Gastrocnemius medialis (tissue), 4 donors: ENCODE measurements at regions not wholly inside any gene's neighbourhood (a gene's known extent, or its start where the extent isn't known, plus 50 kb on each side); places are given as distances from the start of the nearest gene placed in this dataset.

Experiments used
- ATAC-seq, 2 donors: fragments of 150-250 bp; one replicate each; pipeline ENCODE4 v1.9.1; 2016
- DNase-seq, 2 donors: peaks; one replicate each; pipeline ENCODE4 v3.0.0-alpha.2; 2019
- H3K27ac ChIP-seq, 4 donors: fragments of 200-600 bp; sonication (generic); 1 replicate in 1 of 4; 2 replicates in 3 of 4; pipeline ENCODE4 v1.5.1; 2016 to 2018; ENCODE audit warnings: mild to moderate bottlenecking in 2 of 4, moderate library complexity in 1 of 4
- H3K27me3 ChIP-seq, 3 donors: fragments of 200-600 bp; sonication (generic) in 2 of 3; 1 replicate in 1 of 3; 2 replicates in 2 of 3; pipeline versions ENCODE4 v1.5.1 to v1.6.0; 2016 to 2019; ENCODE audit warnings: mild to moderate bottlenecking in 1 of 3, moderate library complexity in 1 of 3
- H3K36me3 ChIP-seq, 2 donors: fragments of 200-600 bp; sonication (generic) in 1 of 2; one replicate each; pipeline ENCODE4 v1.5.1; 2017 to 2018
- H3K4me1 ChIP-seq, 2 donors: fragments of 200-600 bp; sonication (generic) in 1 of 2; one replicate each; pipeline ENCODE4 v1.5.1; 2016 to 2017; ENCODE audit warnings: mild to moderate bottlenecking in 2 of 2
- H3K4me3 ChIP-seq, 4 donors: fragments of 200-600 bp; sonication (generic) in 3 of 4; 1 replicate in 1 of 4; 2 replicates in 3 of 4; pipeline ENCODE4 v1.5.1; 2016 to 2019; ENCODE audit warnings: mild to moderate bottlenecking in 2 of 4
- H3K9me3 ChIP-seq, 3 donors: fragments of 200-600 bp; sonication (generic) in 2 of 3; 1 replicate in 1 of 3; 2 replicates in 2 of 3; pipeline ENCODE4 v1.5.1; 2016 to 2019
- POLR2A ChIP-seq, 2 donors: fragments of 450-650 bp; IDR thresholded peaks; one replicate each; pipeline ENCODE4 v1.6.1; 2017; ENCODE audit warnings: antibody characterized with exemption in 2 of 2, mild to moderate bottlenecking in 2 of 2, moderate library complexity in 2 of 2
- in situ Hi-C, 4 donors: fragments of 200-750 bp; cut with MboI; loops; one replicate each; pipeline versions ENCODE4 v1.15.0 to v1.8.0; 2017; ENCODE audit warnings: low sequenced_read_pairs in 4 of 4
- intact Hi-C: fragments of 100-400 bp; cut with DNase I; formaldehyde crosslinking; loops from one replicate; pipeline ENCODE4 v1.15.1; 2023; ENCODE audit warnings: low total_unique reads
- TF ChIP-seq, protein P1 (sequence below), 5 experiments: fragments of 450-650 bp in 3 of 5; fragments of 200-600 bp in 2 of 5; sonication (generic) in 2 of 5; IDR thresholded peaks in 4 of 5; conservative IDR thresholded peaks in 1 of 5; 1 replicate in 4 of 5; 2 replicates in 1 of 5; pipeline ENCODE4 v1.5.1; 2016 to 2019; ENCODE audit warnings: antibody characterized with exemption in 5 of 5, mild to moderate bottlenecking in 3 of 5, moderate library complexity in 3 of 5

DNA sequence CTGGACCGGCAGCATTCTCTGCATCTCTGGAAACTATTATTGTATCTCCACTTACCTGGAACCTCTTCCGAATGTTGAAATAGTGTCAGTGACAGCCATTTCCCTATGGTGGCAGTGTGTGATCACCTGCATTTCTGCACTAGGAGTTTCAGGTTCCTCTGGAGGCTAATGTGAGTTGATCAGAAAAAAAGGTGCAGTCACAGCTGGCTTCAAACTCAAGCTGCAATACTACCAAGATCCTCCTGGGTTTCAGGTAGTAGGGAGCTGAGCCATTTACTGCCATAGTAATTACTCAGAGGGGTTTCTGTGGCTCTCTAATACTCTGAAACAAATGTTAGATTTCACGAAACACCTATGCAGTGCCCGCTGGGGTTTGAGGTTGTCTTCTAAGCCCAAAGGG, 183.5 kb upstream of the OSR1 start:
- Histone ChIP-seq H3K27me3 (no peaks in the 10 kb centered on the region), H3K4me1 (peaks cover 11 to 12% of the 10 kb centered on the region in 2 donors), H3K27ac (no peak overlapping the region), H3K4me3 (no peak overlapping the region), H3K36me3 (no peaks in the 10 kb centered on the region), H3K9me3 (no peaks in the 10 kb centered on the region)
- in situ Hi-C loops (no loop called here), intact Hi-C loops (loop anchor here (2.0 kb wide), 1 partner anchor 555 kb away; no protein-coding TSS in a partner anchor)
- ATAC-seq (no peak), DNase-seq (no peak)
- no peak for TF ChIP-seq POLR2A (IDR thresholded peaks at IDR 0.05)
- TF ChIP-seq, protein P1, sequence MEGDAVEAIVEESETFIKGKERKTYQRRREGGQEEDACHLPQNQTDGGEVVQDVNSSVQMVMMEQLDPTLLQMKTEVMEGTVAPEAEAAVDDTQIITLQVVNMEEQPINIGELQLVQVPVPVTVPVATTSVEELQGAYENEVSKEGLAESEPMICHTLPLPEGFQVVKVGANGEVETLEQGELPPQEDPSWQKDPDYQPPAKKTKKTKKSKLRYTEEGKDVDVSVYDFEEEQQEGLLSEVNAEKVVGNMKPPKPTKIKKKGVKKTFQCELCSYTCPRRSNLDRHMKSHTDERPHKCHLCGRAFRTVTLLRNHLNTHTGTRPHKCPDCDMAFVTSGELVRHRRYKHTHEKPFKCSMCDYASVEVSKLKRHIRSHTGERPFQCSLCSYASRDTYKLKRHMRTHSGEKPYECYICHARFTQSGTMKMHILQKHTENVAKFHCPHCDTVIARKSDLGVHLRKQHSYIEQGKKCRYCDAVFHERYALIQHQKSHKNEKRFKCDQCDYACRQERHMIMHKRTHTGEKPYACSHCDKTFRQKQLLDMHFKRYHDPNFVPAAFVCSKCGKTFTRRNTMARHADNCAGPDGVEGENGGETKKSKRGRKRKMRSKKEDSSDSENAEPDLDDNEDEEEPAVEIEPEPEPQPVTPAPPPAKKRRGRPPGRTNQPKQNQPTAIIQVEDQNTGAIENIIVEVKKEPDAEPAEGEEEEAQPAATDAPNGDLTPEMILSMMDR (IDR thresholded peaks at IDR 0.05 in 4 of 5, conservative IDR thresholded peaks at IDR 0.05 in 1 of 5) = no peak

DNA sequence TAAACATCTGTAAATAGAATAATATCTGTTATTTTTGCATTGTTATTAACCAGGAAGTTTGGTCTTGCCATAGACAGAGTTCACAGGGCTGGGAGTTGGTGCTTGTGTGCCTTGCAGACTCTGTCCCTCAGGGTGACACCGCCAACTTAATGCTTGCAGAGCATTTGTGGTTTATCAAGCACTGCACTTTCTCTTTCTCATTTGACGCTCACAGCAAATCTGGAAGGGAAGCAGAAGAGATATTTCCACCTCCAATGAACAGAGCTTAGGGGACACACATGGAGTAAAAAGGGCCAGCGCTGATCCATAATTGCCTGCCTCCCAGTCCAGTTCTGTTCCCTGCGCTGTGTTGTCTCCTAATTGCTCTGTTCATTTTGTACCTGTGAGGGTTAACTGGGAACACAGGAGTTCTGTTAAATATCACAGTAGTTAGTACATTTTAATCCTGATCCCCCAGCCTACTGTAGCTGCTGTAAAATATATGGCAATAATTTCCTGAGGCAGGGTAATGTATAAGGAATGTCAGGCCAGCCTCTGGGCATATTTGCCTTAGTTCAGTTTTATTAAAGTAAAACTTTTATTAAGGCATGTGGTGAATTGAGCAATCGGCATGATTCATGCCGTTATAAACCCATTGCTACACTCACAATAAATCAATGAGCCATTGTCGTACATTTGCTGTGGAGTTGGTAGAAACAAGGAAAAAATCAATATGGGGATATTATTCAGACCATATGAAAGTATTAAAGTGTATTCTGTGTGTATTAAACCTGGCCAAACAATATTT, 182.5 kb upstream of the OSR1 start:
- Histone ChIP-seq H3K36me3 (no peaks in the 10 kb centered on the region), H3K4me1 (peaks cover 11 to 12% of the 10 kb centered on the region in 2 donors), H3K9me3 (no peaks in the 10 kb centered on the region), H3K27me3 (no peaks in the 10 kb centered on the region), H3K27ac (no peak overlapping the region), H3K4me3 (no peak overlapping the region)
- DNase-seq = no peak
- no peak for TF ChIP-seq POLR2A (IDR thresholded peaks at IDR 0.05)
- TF ChIP-seq, protein P1 (IDR thresholded peaks at IDR 0.05 in 4 of 5, conservative IDR thresholded peaks at IDR 0.05 in 1 of 5) = no peak
- no peak for ATAC-seq
- in situ Hi-C loops = no loop called here
- intact Hi-C loops = no loop called here

DNA sequence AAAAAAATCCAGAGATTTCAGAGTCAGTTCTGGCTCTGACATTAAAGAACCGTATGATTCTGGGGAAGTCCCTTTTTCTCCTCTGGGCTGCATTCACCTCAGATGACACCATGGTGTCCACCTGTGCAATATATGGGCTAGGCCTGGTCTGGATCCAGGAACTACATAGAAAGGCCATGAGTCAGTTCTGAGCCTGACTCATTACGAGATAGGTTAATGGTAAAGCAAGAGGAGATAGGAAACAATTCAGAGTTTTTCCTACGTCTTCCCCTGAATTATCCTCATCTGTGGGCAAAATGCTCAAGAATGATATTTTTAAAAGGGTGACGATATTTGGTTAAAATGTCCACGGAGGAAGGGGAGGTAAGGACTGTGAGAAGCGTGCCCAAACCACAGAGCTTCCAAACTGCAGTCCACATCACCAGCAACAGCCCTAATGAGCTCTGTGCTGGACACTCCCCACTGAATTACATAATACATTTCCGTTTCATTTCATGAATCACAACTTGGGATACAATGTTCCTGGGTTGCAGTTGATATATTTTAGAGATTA, 180.1 kb upstream of the OSR1 start:
- DNase-seq (peak; percentile 45 to 61), ATAC-seq (peak; percentile 96 to 98)
- Histone ChIP-seq H3K27me3 (no peaks in the 10 kb centered on the region), H3K4me3 (no peak overlapping the region), H3K4me1 (peaks cover 11 to 12% of the 10 kb centered on the region in 2 donors), H3K27ac (peak overlapping the region; percentile 13 to 63 (median 54)), H3K36me3 (no peaks in the 10 kb centered on the region), H3K9me3 (no peaks in the 10 kb centered on the region)
- intact Hi-C loops = loop anchor here (5.0 kb wide), 1 partner anchor 319 kb away; no protein-coding TSS in a partner anchor
- TF ChIP-seq POLR2A (IDR thresholded peaks at IDR 0.05) = no peak
- TF ChIP-seq, protein P1 (IDR thresholded peaks at IDR 0.05 in 4 of 5, conservative IDR thresholded peaks at IDR 0.05 in 1 of 5) = no peak
- in situ Hi-C loops = no loop called here

DNA sequence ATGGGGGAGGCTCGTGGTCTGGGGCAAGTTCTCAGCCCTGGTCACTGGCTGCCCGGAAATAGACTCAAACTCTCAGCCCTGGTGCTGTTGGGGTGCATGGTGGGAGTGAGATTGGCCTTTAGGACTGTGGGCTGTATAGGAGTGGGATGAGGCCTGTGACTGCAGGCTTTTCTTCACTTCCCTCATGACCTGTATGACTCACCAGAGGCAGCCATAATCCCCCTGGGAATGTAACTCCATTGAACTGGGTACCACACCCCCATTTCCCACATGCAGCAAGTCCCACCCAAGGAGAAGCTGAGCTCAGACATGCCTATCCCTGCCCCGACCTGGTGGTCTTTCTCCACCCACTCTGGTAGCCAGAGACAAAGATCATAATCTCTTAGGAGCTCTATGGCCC, 177.7 kb upstream of the OSR1 start:
- DNase-seq = no peak
- Histone ChIP-seq H3K27me3 (no peaks in the 10 kb centered on the region), H3K4me3 (no peak overlapping the region), H3K4me1 (peaks cover 11 to 12% of the 10 kb centered on the region in 2 donors), H3K9me3 (no peaks in the 10 kb centered on the region), H3K27ac (no peak overlapping the region), H3K36me3 (no peaks in the 10 kb centered on the region)
- ATAC-seq = no peak
- TF ChIP-seq, protein P1 (IDR thresholded peaks at IDR 0.05 in 4 of 5, conservative IDR thresholded peaks at IDR 0.05 in 1 of 5) = no peak
- no peak for TF ChIP-seq POLR2A (IDR thresholded peaks at IDR 0.05)
- intact Hi-C loops = loop anchor here (5.0 kb wide), 1 partner anchor 321 kb away; no protein-coding TSS in a partner anchor
- in situ Hi-C loops = no loop called here
